IPS-15b (cell line): ENCODE measurements at regions not wholly inside any gene's neighbourhood (a gene's known extent, or its start where the extent isn't known, plus 50 kb on each side); places are given as distances from the start of the nearest gene placed in this dataset.

ENCODE experiments used
- H3K27me3 ChIP-seq: one replicate; pipeline ENCODE4 v1.6.1; 2013; ENCODE audit warnings: low read length; ENCODE audit not compliant: control insufficient read depth, insufficient read depth
- H3K36me3 ChIP-seq: one replicate; pipeline ENCODE4 v1.6.1; 2013; ENCODE audit warnings: low read length; ENCODE audit not compliant: control insufficient read depth, insufficient read depth
- H3K4me1 ChIP-seq: one replicate; pipeline ENCODE4 v1.6.1; 2013; ENCODE audit warnings: mild to moderate bottlenecking, low read length; ENCODE audit not compliant: control insufficient read depth, insufficient read depth
- H3K4me3 ChIP-seq: one replicate; pipeline ENCODE4 v1.5.1; 2013; ENCODE audit warnings: low read depth, low read length
- H3K9ac ChIP-seq: one replicate; pipeline ENCODE4 v1.6.1; 2013; ENCODE audit warnings: low read depth, mild to moderate bottlenecking, low read length
- H3K9me3 ChIP-seq: one replicate; pipeline ENCODE4 v1.6.1; 2013; ENCODE audit warnings: mild to moderate bottlenecking, low read length; ENCODE audit not compliant: control insufficient read depth, insufficient read depth

- no peaks in the 10 kb centered on the region for H3K27me3 ChIP-seq
Observed at GRCh38 chr7:32167256-32167655, 97.0 kb upstream of the PDE1C start.

GRCh38 chr7:32164341-32164996 lies 94.3 kb upstream of the PDE1C start:
- H3K4me3 ChIP-seq = no peak overlapping the region
- H3K9me3 ChIP-seq = no peaks in the 10 kb centered on the region
- no peaks in the 10 kb centered on the region for H3K27me3 ChIP-seq
- no peaks in the 10 kb centered on the region for H3K36me3 ChIP-seq
- H3K4me1 ChIP-seq = no peaks in the 10 kb centered on the region
- H3K9ac ChIP-seq = no peak overlapping the region

More at GRCh38 chr7:32167256-32167655, 97.0 kb upstream of the PDE1C start:
- H3K9me3 ChIP-seq = no peaks in the 10 kb centered on the region
- no peaks in the 10 kb centered on the region for H3K36me3 ChIP-seq
- no peak overlapping the region for H3K9ac ChIP-seq
- no peaks in the 10 kb centered on the region for H3K4me1 ChIP-seq
- no peak overlapping the region for H3K4me3 ChIP-seq

GRCh38 chr7:32163896-32164295 lies 93.7 kb upstream of the PDE1C start:
- Histone ChIP-seq H3K9me3 (no peaks in the 10 kb centered on the region), H3K4me3 (no peak overlapping the region), H3K4me1 (no peaks in the 10 kb centered on the region), H3K36me3 (no peaks in the 10 kb centered on the region), H3K27me3 (no peaks in the 10 kb centered on the region), H3K9ac (no peak overlapping the region)

- Histone ChIP-seq H3K9me3 (no peaks in the 10 kb centered on the region), H3K27me3 (no peaks in the 10 kb centered on the region), H3K9ac (no peak overlapping the region), H3K4me3 (no peak overlapping the region), H3K36me3 (no peaks in the 10 kb centered on the region), H3K4me1 (no peaks in the 10 kb centered on the region)
Observed at GRCh38 chr7:32163141-32163806, 93.1 kb upstream of the PDE1C start.

GRCh38 chr7:32161708-32162107 lies 91.5 kb upstream of the PDE1C start:
- Histone ChIP-seq H3K36me3 (no peaks in the 10 kb centered on the region), H3K4me3 (no peak overlapping the region), H3K27me3 (no peaks in the 10 kb centered on the region), H3K4me1 (no peaks in the 10 kb centered on the region), H3K9ac (no peak overlapping the region), H3K9me3 (no peaks in the 10 kb centered on the region)

- H3K27me3 ChIP-seq = no peaks in the 10 kb centered on the region
- H3K4me3 ChIP-seq = no peak overlapping the region
- no peaks in the 10 kb centered on the region for H3K4me1 ChIP-seq
- no peaks in the 10 kb centered on the region for H3K36me3 ChIP-seq
- no peaks in the 10 kb centered on the region for H3K9me3 ChIP-seq
- no peak overlapping the region for H3K9ac ChIP-seq
Observed at GRCh38 chr7:32158751-32159745, 88.8 kb upstream of the PDE1C start.

- Histone ChIP-seq H3K4me3 (no peak overlapping the region), H3K9me3 (no peaks in the 10 kb centered on the region), H3K36me3 (no peaks in the 10 kb centered on the region), H3K4me1 (no peaks in the 10 kb centered on the region), H3K27me3 (no peaks in the 10 kb centered on the region), H3K9ac (no peak overlapping the region)
Observed at GRCh38 chr7:32158076-32158475, 87.9 kb upstream of the PDE1C start.

- Histone ChIP-seq H3K9me3 (no peaks in the 10 kb centered on the region), H3K4me3 (no peak overlapping the region), H3K9ac (no peak overlapping the region)
Observed at GRCh38 chr7:32155712-32156111, 85.5 kb upstream of the PDE1C start.

GRCh38 chr7:32154797-32155196 lies 84.6 kb upstream of the PDE1C start:
- Histone ChIP-seq H3K4me1 (no peaks in the 10 kb centered on the region), H3K9ac (no peak overlapping the region), H3K4me3 (no peak overlapping the region), H3K27me3 (no peaks in the 10 kb centered on the region), H3K9me3 (no peaks in the 10 kb centered on the region), H3K36me3 (no peaks in the 10 kb centered on the region)

More at GRCh38 chr7:32155712-32156111, 85.5 kb upstream of the PDE1C start:
- Histone ChIP-seq H3K36me3 (no peaks in the 10 kb centered on the region), H3K27me3 (no peaks in the 10 kb centered on the region), H3K4me1 (no peaks in the 10 kb centered on the region)

- H3K9ac ChIP-seq = no peak overlapping the region
- H3K9me3 ChIP-seq = no peaks in the 10 kb centered on the region
- no peaks in the 10 kb centered on the region for H3K4me1 ChIP-seq
- H3K36me3 ChIP-seq = no peaks in the 10 kb centered on the region
- no peak overlapping the region for H3K4me3 ChIP-seq
- H3K27me3 ChIP-seq = no peaks in the 10 kb centered on the region
Observed at GRCh38 chr7:32153006-32153405, 82.8 kb upstream of the PDE1C start.

GRCh38 chr7:32152576-32152975 lies 82.4 kb upstream of the PDE1C start:
- Histone ChIP-seq H3K36me3 (no peaks in the 10 kb centered on the region), H3K9ac (no peak overlapping the region), H3K27me3 (no peaks in the 10 kb centered on the region)

More at GRCh38 chr7:32152576-32152975, 82.4 kb upstream of the PDE1C start:
- Histone ChIP-seq H3K9me3 (no peaks in the 10 kb centered on the region), H3K4me3 (no peak overlapping the region), H3K4me1 (no peaks in the 10 kb centered on the region)
